ENCODE measurements at regions not wholly inside any gene's neighbourhood (a gene's known extent, or its start where the extent isn't known, plus 50 kb on each side); places are given as distances from the start of the nearest gene placed in this dataset.

DNA sequence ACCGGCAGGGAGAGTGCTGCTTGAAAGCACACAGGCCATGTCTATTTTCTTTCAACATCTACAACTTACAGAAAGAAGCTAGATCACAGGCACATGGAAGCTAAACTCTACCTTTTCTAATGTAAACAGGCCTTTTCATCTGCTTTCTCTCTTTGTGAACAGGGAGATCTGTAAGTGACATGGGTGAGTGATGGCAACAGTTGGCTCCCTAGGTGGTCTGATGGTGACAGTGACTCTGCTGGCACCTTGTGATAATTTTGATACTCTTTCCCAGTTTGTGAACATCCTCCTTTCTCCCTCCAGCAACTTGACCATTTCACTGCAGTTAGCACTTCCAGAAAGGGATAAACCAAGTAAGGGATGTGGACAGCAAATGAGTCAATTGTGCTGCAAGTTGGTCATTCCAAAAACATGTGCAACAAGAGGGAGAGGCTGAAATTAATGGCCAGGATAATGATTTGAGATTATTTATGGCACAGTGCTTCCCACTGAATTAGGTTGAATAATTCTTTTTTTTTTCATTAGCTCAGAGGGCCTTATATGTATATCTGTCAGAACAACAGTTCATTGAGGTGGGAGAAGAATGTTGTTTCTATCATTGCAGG is 89.5 kb downstream of the XCL2 start:
- no peak for DNase-seq

DNA sequence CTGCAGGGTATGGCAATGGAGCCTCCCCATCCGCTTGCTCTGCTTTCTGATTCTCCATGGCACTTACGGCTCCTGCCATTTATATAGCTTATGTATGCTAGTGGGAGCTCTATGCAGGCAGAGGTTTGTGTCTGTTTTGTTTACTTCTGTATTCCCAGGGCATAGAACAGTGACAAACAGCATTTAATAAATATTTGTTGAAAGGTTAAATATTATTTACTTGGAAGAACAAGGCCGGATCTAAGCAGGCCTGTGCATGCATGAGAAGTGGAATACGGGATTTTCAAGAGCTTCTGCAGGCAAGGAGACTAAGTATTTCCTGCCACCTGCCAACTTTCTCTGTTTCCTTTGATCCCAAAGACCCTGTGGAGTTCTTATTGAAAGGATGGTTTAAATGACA is 90.7 kb downstream of the XCL2 start:
- no peak for DNase-seq

DNA sequence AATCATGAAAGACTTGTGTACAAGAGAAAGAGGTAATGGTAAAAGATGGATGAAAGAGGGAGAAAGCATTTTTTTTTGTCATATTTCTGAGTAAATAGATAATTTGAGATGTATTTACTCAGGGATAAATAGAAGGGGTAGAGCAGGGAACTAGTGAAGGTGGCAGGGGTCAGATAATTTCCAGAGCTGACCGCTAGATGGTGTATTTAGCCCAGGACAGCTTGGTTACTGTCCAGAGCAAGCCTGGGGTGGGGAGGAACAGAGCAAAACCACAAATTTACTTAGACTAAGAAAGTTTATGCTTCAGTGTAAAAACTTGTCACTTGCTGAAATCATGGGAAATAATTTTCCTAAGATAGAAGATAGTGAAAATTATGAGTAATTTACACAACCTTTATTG is 91.5 kb downstream of the XCL2 start:
- DNase-seq, result no peak

DNA sequence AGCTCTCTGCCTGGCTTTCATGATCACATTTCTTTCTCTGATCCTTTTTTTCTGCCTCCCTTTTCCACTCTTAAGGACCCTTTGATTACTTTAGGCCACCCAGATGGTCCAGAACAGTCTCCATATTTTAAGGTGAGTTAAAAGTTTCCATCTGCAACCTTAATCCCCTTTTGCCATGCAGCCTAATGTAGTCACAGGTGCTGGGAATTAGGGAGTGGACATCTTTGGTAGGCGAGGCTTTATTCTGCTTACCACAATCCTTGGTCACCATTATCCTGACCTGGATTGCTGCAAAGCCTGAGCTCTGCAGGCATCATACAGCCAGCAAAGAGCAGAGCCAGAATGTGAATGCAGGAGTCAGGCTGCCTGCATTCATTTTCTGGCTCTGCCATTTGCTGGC is 95.9 kb downstream of the XCL2 start:
- no peak for DNase-seq

DNA sequence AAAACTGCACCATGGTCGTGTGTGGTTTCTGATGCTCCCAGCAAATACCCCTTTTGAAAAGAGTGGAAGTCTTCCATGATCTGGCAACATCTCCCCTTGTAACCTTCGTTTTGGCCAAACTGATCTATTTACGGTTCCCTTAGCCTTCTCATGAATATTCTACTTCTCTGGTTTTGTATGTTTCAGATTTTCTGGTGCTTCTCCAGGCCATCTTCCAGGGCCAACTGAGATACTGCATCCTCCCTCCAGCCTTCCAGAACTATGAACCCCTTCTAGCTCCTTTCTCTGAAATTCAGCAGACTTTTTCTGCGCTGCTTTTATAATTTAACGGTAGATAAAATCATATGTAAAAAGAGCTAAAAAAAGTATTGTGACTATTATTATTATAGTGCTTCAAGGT is 97.7 kb downstream of the XCL2 start:
- DNase-seq, result no peak

DNA sequence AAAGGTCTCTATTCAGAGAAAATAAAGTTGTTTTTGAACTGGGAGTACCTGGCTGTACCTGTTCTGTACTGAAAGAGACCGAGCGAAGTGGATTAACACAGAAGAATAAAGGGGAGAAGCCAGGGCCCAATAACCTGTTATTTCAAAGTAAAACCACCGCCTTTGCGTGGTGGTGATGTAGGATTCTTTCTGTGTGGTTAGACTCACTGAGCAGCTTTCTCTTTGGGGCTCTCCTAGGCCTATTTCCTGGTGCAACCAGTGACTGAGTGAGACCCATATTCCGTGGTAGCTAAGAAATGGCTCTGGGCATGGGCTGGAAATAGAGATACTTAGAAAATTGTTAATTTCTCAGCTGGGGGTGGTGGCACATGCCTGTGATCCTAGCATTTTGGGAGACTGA is 99.9 kb downstream of the XCL2 start:
- DNase-seq, result peak; percentile 9

DNA sequence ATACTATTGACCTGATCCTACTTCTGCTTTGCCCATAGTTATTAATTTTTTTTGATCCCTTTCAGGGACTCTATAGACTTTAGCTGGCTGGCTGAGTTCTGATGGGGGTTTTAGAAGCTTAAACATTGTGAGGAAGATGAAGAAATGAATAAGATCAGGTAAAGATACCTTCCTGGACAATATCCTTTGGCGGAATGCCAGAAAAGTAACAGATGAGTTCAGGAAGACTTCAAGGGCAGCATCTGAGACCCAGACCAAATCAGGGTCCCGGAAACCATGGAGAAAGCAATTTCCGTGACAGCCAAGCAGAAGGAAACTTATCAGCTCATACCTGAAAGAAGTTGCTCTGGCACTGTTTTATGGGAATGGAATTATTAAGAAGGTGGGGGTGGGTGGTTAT is 100.4 kb downstream of the XCL2 start:
- no peak for DNase-seq

DNA sequence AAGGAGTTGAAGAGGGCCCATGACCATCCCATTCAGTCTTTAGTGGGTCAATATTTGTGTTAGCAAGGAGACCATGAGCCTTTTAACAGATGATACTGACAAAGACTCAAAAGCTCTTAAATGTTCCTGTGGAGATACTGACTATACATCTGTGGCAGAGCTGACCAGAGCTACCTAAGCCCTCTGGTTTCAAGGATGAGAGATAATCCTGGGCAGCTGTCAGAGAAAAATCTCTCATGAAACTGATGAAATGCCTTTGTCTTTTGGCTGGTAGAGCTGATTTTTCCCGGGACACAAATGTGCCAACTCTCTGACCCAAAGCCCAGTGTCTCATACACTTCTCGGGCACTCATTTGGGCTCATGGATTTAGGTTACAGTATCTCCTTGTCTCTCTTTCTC is 100.9 kb downstream of the XCL2 start:
- DNase-seq, result no peak

DNA sequence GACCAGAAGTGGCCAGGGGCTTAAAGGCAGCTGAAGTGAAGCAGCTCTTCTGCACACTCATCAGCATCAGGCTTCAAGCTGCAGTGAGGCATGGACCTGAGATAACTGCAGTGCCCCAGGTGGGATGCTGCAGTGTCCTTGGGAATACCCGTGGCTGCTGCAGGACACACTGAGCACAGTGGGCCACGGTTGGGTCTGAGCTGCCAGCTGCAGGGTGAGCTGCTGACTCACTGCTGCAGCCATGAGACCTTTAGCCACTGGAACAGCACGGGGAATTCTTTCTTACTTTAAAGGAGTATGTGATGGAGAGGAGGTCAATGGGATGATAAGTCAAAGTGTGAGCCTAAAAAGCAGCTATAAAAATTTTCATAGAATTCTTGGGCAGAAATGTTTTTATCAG is 102.1 kb downstream of the XCL2 start:
- DNase-seq, result no peak

DNA sequence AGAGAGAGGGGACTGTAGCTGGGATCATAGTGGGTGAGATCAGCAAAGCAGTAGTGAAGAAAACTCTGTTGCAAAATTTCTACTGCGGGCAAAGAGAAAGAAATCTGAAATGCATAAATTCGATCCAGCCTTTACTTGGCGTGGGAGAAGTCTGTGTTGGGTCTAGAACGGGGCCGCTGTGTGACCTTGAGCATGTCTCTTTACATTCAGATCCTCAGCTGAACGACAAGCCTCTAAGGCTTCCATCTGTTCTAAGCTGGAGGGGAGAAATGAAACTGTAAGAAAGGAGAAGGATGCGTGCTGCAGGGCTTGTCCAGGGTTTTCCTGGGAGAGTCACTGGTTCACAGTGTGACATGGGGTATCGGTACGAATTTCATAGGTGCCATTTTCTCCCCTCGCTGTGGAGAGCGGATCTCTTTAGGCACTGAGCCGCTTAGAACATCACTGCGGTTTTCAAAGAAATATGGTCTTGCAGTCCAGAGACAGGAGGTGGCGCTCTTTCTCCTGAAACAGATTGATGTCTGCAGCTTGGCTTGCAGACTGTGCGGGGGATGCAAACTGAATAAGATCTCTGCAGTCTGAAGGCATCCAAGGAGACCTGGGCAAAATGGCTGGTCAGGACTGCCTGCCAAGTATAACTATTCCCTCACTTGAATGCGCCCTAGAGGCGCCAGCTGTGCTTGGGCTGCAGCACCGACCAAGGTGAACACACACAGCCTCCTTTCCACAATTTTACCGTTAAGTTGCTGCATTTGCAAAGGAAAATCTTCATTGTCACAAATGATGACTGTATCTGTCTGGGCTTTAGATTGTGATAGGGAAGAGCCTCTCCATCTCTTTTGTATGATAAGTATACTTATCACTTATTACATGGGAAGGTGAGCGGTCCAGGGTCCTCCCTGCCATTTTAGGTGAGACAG is 104.1 kb downstream of the XCL2 start:
- peak; percentile 87 for DNase-seq

DNA sequence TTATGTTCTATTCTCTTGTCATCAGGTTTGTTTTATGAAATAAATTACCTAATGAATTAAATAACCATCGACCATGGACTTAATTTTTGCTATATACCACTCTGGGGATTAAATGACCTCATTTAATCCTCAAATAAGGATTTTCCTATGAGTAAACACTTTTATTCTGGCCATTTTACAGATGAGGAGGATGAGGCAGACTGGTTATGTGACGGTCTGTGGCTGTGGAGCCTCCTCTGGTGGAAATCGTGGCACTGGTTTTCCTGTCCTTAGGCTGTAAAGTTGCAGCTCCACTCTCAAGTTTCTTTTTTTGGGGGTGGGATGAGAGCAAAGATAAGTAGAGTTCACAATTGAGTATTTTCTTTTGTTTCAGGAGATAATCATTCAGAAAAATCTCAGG is 105.2 kb downstream of the XCL2 start:
- DNase-seq, result no peak

DNA sequence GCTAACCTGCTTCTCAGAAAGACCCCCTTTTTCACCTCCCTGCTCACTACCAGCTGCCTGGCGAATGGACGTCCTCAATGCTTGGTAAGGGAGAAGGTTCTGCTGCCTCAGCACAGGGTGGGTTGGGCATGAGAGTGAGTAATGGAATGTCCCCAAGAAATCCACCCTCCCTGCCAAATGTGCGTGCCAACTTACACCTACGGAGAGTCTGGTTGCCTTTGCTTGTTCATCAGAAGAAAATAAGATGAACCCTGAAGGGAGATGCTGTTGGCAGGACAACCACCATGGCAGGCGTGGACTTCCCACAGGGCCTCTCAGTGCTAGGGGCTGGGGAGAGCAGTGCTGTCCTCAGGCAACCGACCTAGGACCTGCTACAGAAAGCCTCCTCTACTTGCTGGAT is 106.0 kb downstream of the XCL2 start:
- no peak for DNase-seq

DNA sequence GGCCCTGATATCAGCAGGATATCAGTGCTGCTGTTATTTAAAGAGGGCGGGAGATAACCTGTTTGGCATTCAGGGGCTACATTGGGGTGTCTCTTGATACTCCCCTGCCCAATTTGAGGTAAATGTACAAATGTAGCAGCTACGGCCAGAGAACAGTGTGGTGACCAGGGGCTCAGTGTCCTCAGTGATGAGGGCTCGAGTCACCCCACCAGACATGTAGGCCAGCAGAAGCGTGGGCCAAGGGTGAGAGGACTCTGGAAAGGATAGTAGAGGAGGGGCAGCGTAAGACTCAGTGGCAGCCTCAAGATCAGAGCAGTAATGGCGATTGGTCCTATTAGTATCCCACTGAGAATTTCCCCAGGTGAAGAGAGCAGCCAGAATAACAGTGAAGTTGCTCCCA is 108.4 kb downstream of the XCL2 start:
- no peak for DNase-seq

DNA sequence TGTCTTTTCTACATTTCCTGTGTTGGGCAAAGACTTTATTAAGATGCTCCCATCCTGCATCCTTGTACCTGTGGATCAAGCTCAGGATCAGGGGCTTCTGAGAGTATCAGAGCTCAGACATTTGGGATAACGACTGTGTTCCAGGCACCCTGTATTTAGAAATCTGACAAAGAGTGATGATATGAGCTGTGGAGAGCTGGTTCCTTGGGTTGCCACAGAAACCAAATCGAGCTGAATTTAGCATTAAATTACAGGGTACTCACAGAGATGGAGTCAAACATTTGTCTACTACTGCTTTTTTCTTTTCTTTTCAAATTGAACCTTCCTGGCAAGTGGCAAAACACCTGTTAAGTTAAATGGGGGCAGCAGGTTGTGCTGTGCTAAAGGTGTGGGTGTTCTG is 110.6 kb downstream of the XCL2 start:
- no peak for DNase-seq

DNA sequence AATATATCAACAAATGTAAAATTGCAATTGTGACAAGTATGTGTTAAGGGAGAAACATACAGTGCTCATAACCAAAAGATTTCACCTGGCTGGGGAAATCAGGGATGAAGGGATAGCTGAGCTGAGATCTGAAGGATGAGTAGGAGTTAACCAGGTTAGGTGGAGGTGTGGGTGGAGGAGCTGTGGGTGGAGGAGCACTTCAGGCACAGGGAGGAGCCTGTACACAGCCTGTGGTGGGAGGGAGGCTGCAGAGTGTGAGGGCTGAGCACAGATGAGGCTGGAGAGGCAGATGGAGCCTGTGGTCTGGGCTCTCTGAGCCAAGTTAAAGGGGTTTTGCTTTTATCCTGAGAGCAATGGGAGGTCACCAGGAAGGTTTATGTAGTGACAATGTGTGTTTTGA is 111.9 kb downstream of the XCL2 start:
- no peak for DNase-seq

DNA sequence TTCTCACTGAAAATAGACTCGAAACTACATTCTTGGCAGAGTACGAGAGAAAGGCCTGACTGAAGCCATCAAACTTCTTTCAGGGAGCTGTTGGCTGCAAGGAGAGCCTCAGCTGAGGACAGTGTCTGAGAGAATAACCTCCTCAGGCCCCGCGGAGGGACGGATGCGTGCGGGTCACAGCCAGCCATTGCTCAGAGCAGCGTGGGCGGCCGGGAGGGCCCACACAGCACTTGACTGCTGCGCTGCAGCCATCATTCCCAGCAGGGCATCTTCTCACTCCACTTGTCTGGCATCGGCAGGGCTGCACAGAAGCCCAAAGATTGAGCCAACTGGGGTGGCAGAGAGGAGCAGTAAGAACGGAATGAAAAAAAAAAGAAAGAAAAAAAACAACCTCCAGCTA is 113.5 kb downstream of the XCL2 start:
- DNase-seq, result no peak

DNA sequence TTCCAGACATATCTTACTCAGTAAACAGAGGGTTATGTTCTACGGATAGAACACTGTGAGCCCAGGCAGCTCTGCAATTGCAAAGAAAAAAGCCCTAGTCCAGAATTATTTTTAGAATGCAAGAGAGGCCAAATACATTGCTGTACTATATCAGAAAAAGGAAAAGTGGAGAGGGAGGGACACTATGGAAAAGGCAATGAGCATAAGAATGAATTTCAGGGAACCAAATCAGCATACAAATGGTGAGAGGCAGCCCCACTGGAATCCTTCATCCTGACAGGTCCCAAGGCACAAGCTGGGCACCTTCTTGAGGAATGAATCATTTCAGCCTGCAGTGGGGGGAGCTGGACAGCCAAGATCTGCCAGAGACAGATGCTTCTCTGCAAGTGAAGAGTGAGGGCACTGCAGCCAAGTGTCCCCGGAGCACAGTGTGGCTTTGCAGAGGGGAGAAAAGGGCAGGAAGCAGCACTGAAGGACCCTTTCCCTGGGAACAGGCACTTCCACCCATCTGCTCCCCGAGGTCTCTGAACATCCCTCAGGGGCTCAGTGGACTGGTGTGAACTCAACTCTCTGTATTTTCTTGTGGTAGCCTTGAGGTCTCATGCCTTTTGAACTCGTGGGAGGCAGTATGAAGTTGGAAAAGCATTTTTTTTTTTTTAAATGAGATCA is 115.6 kb downstream of the XCL2 start:
- DNase-seq, result no peak

DNA sequence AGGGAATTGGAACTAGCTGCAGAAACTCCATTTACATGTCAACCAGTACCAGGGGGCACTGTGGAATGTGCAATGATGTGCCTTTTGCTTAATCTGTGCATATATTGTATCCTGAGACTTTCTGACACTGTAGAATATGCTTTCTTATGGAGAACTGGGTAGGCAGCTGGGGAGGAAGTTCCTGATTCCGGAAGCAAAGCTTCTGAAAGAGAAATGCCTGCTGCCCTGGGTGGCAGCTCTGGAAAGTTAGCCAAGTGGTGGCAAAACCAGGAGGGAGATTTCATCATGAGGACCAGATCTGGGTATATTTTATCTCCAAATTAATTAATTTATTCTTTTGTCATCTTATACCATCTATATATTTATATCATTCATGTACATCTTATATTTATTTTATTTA is 116.7 kb downstream of the XCL2 start:
- no peak for DNase-seq

DNA sequence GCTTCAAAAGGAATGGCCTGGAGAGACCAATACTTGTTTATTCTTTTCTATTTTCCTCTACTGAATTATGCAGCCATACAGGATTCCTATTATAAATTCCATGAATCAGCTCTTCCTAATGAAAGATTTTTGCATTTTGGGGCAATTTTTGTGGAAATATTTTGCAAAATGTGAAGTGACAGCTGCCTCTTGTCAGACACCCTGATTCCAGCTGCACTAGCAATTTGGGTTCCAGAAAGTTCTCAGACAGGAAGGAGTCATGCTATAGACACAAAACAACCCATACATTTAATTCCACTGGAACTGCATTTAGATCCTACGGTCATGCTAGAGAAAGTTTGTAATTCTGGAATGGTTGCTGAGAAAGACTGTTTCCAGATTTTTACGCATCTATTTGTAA is 119.5 kb downstream of the XCL2 start:
- no peak for DNase-seq

DNA sequence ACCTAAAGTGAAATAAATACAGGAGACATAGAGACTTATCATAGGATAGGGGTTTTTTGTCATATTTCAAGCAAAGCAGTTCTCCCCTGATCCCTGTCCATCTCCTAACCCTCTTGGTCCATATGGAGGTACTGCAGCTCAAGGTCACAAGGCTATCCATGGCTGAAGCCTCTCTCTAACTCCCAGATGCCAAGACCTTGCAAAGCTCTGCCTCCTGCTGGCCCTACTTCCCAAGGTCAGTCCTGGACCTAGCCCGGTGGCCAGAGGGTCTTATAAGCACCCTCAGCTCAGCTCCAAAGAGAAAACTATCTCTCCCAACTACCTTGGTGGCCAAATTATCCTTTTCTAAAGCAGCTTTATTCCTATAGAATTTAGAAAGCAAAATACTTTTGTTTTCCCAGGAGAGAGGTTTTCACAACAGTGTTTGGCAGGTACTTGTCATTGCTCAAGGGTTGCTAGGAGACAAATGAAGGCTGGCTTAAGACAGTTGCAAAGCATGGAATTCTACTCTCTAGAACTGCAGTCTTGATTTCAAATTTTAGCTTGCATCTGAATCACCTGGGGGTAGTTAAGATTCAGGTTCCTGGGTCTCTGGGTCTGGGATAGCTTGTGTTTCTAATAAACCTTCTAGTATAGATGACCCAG is 121.5 kb downstream of the XCL2 start:
- no peak for DNase-seq

DNA sequence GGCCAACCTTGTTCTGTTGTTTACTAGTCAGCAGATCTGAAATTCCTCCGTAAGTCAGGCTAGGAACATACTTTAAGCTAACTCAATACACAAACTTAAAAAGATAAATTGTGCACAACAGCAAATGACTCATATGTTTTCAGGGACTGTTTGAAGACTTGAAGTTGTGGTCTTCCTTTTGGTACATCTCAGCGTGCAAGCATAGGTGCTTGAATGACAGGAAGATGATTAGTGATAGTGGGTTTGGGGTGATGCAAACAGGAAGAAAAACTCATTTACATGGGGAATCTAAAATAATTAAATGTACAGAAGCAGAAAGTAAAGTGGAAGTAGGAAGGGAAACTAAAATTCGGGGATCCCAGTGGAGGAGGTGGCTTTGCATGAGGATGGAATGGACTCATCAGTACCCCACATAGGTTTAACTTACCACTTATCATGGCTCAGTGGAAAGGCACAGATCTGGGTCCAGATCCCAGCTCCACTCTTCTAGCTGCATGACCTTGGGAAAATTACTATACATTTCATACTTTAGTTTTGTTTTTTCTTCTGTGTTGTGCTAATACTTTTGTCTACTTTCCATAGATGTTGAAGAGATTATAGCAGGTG is 122.3 kb downstream of the XCL2 start:
- DNase-seq, result no peak

DNA sequence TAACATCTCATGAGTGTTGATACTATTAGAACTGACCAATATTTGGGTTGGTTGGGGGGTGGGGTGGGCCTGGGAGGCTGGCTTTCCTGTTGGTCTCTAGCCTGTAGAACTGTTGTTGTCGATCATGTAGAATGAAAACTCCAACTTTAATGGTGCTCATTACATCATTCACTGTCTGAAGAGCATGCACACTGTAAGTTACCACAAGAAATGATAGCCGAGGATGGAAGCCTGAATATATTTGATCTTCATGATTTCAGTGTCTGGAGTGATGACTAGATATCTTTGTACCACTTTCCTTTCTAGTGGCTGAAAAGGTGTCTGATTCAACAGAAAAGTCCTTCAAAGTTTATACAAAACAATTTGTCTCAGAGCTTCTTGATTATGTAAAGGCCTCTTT is 123.6 kb downstream of the XCL2 start:
- DNase-seq, result no peak

DNA sequence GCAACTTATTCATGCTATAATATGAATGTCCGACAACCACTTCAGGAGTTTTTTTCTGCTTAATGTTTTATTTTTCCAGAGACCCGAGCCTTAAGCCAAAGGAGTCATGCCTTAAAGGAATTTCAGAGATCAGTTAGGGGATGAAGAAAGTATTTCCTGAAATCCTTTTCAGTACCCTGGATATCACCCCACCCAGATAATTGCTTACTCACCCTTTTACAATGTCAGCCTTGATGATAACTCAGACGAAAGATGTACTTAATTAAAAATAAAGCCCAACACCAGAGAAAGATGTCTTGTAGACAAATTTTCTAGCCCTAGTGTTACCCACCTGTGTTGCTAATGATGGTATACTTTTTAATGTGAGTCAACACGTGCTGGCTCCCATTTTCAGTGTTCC is 124.1 kb downstream of the XCL2 start:
- no peak for DNase-seq

All from activated CD4-positive, alpha-beta T cell treated with anti-CD3 and anti-CD28 coated beads for 48 hours (primary cell).